ENCODE measurements at regions not wholly inside any gene's neighbourhood (a gene's known extent, or its start where the extent isn't known, plus 50 kb on each side); places are given as distances from the start of the nearest gene placed in this dataset.

DNA sequence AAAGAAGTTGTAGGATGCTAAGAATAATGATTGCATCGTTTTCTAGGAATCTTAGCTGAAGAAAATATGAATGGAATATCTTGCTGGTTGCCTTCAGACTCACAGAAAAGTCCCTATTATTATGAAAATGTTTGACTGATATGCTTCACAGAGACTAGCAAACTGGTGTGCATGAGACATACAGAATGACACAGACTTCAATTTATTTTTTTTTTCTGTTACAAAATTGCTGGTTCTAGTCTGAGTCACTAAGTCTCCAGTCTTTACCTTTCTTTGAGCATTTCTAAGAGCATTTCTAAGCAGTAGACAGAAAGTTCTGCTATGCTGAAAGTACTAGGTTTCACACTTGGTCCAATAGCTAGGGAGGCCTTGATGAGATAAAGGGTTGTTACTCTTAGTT, 377.6 kb upstream of the ATP2B1 start:
- H3K9me3 ChIP-seq (replicated peaks; ENCODE audit: low read length), result no peaks in the 10 kb centered on the region
- H3K9ac ChIP-seq (ENCODE audit: low read depth, low read length), result peak overlapping the region; percentile 58
- H3K27me3 ChIP-seq (ENCODE audit: control insufficient read depth, insufficient read depth, low read length), result no peaks in the 10 kb centered on the region
- H3K4me3 ChIP-seq (ENCODE audit: low read length), result peak overlapping the region; percentile 51
- H3K36me3 ChIP-seq (ENCODE audit: insufficient read depth, low read length), result no peaks in the 10 kb centered on the region
- peaks cover 37% of the 10 kb centered on the region for H3K4me1 ChIP-seq (ENCODE audit: control insufficient read depth, insufficient read depth, low read length)
- H3K4me2 ChIP-seq (ENCODE audit: low read length), result peak overlapping the region; percentile 70

DNA sequence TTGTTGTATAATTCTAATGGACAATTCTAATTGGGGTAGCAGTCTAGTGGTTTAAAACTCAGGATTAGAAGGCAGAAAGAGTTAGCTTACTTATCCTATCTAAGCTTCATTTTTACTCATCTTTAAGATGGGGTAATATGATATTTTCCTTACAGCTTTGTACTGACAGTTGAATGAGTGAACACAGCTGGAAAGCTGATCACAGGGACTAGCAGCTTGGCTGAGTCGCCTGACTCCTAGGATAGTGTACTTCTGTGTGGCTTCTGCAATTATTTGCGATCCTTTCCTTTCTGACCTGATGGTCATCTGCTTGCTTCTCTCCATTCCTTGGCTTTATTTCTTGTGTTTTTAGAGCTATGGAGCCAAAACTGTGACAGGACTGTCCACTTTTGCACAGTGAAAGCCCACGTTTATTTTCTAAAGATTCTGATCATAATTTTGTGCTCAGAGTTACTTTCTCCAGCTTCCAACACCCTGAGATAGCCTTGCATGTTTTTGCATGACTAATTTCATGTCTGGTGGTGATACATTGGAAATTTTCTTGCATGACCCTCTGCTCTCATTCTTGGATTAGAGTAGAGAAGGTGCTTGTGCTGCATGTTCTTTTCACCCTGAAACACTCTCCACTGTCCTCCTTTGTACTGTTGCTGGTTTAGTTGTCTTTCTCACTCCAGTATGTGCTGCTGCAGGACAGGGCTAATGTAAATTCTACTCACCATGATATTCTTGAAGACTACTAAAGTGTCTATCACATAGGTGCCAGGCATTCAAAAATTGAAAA, 377.0 kb upstream of the ATP2B1 start:
- Histone ChIP-seq H3K9me3 (replicated peaks; ENCODE audit: low read length) (no peaks in the 10 kb centered on the region), H3K4me3 (ENCODE audit: low read length) (peak overlapping the region; percentile 51), H3K4me1 (ENCODE audit: control insufficient read depth, insufficient read depth, low read length) (peaks cover 31% of the 10 kb centered on the region), H3K4me2 (ENCODE audit: low read length) (peak overlapping the region; percentile 70), H3K9ac (ENCODE audit: low read depth, low read length) (peak overlapping the region; percentile 58), H3K27me3 (ENCODE audit: control insufficient read depth, insufficient read depth, low read length) (no peaks in the 10 kb centered on the region), H3K36me3 (ENCODE audit: insufficient read depth, low read length) (no peaks in the 10 kb centered on the region)

DNA sequence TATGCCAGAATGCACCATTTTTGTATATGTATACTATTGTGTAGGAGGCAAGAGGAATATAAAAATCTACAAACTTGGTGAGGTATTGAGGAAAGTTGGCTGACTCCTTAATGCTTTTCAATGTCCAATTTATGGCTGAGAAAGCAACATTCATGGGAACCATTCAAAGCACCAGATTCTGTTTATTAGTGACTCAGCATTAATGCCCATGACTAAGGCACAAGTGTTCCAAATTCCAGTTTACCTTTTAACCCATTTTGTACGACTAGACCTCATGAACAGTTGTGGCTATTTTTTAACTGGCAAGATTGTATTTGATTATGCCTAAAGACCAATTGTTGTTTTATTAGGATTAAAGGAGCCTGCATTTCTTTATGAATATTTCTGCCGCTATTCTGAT, 375.4 kb upstream of the ATP2B1 start:
- no peaks in the 10 kb centered on the region for H3K36me3 ChIP-seq (ENCODE audit: insufficient read depth, low read length)
- no peak overlapping the region for H3K9ac ChIP-seq (ENCODE audit: low read depth, low read length)
- H3K4me2 ChIP-seq (ENCODE audit: low read length), result no peak overlapping the region
- no peak overlapping the region for H3K4me3 ChIP-seq (ENCODE audit: low read length)
- no peaks in the 10 kb centered on the region for H3K9me3 ChIP-seq (replicated peaks; ENCODE audit: low read length)
- H3K4me1 ChIP-seq (ENCODE audit: control insufficient read depth, insufficient read depth, low read length), result peaks cover 27% of the 10 kb centered on the region
- H3K27me3 ChIP-seq (ENCODE audit: control insufficient read depth, insufficient read depth, low read length), result no peaks in the 10 kb centered on the region

DNA sequence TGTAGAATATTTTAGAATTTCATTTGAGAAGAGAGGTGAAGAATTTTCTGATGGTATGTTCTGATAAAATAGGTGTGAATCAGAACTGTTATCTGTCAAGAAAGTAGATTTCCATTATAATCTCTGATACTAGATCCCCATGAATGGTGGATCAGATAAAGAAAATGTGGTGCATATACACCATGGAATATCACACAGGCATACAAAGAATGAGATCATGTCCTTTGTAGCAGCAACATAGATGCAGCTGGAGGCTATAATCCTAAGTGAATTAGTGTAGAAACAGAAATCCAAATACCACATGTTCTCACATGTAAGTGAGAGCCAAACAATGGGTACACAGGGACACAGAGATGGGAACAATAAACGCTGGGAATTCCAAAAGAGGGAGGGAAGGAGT, 372.0 kb upstream of the ATP2B1 start:
- Histone ChIP-seq H3K36me3 (ENCODE audit: insufficient read depth, low read length) (no peaks in the 10 kb centered on the region), H3K4me2 (ENCODE audit: low read length) (no peak overlapping the region), H3K27me3 (ENCODE audit: control insufficient read depth, insufficient read depth, low read length) (no peaks in the 10 kb centered on the region), H3K4me3 (ENCODE audit: low read length) (no peak overlapping the region), H3K9me3 (replicated peaks; ENCODE audit: low read length) (no peaks in the 10 kb centered on the region), H3K9ac (ENCODE audit: low read depth, low read length) (no peak overlapping the region), H3K4me1 (ENCODE audit: control insufficient read depth, insufficient read depth, low read length) (peaks cover 14% of the 10 kb centered on the region)

DNA sequence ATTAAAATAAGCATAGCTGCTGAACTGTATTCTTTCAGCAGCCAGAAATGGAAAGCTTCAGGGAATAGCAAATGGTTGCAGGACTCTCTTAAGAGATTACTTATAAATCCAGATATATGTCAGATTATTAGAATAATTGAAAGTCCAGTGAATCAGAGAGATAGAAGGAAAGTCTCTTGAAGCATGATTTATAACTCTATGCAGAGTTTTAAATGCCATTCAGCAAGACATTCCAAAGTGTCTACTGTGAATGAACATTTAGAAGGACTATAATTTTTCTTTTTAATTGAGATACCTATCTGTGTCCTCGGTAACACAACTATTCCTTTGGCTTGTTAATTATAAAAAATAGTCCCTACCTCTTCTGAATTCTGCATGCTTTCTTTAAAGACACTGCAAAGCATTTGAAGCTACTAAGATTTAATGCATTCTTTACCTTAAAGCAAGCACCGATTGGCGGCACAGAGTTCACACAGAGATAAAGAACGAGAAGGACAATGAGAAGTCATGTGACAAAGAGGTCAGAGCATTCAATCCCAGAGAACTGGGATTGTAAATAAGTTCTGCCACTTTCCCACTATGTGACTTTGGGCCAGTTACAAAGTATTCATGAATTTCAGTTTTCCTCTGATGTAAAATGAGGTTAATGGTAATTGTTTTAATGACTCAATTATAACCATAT, 371.0 kb upstream of the ATP2B1 start:
- Histone ChIP-seq H3K9me3 (replicated peaks; ENCODE audit: low read length) (no peaks in the 10 kb centered on the region), H3K4me2 (ENCODE audit: low read length) (no peak overlapping the region), H3K4me1 (ENCODE audit: control insufficient read depth, insufficient read depth, low read length) (peaks cover 7% of the 10 kb centered on the region), H3K36me3 (ENCODE audit: insufficient read depth, low read length) (no peaks in the 10 kb centered on the region), H3K9ac (ENCODE audit: low read depth, low read length) (no peak overlapping the region), H3K4me3 (ENCODE audit: low read length) (no peak overlapping the region), H3K27me3 (ENCODE audit: control insufficient read depth, insufficient read depth, low read length) (no peaks in the 10 kb centered on the region)

DNA sequence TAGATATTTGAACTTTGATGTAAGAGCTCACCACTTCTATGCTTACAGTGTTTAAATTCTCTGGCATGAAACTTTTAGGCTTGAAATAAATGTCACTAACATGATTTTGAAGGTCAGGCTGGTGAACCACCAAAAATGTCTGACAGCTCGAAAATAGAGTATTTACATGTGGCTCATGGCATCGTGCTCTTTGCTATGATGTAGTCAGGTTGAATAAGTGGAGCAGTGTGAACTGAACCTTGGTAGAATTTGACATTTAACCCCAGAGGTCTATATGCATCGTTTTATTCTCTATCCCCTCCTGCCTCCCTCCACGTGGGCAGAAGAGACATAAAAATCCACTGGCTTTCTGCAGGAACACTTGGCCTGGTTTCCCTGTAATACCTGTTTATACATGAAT, 369.7 kb upstream of the ATP2B1 start:
- H3K36me3 ChIP-seq (ENCODE audit: insufficient read depth, low read length), result no peaks in the 10 kb centered on the region

DNA sequence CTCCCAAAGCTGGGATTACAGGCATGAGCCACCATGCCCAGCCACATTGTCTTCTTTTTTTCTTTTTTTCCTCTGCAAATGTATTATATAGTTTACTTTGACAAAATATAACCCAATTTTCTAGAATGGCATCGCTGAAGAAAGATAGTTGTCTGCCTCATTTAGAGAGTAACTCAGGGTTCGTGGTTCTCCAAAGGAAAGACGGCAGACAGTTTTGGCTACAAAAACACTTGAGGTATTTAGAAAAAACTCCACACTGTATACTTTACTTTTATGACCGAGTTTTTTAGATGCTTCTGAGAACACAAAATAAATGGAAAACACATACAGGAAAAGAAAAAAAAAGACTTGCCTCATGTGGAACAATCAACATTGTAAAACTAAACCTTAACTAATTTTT, 369.1 kb upstream of the ATP2B1 start:
- H3K4me3 ChIP-seq (ENCODE audit: low read length), result no peak overlapping the region
- H3K4me1 ChIP-seq (ENCODE audit: control insufficient read depth, insufficient read depth, low read length), result no peaks in the 10 kb centered on the region
- H3K9me3 ChIP-seq (replicated peaks; ENCODE audit: low read length), result no peaks in the 10 kb centered on the region
- H3K27me3 ChIP-seq (ENCODE audit: control insufficient read depth, insufficient read depth, low read length), result no peaks in the 10 kb centered on the region
- no peaks in the 10 kb centered on the region for H3K36me3 ChIP-seq (ENCODE audit: insufficient read depth, low read length)
- H3K9ac ChIP-seq (ENCODE audit: low read depth, low read length), result no peak overlapping the region
- no peak overlapping the region for H3K4me2 ChIP-seq (ENCODE audit: low read length)

More for the DNA sequence above, 369.7 kb upstream of the ATP2B1 start:
- Histone ChIP-seq H3K4me2 (ENCODE audit: low read length) (no peak overlapping the region), H3K9me3 (replicated peaks; ENCODE audit: low read length) (no peaks in the 10 kb centered on the region), H3K9ac (ENCODE audit: low read depth, low read length) (no peak overlapping the region), H3K4me1 (ENCODE audit: control insufficient read depth, insufficient read depth, low read length) (no peaks in the 10 kb centered on the region), H3K4me3 (ENCODE audit: low read length) (no peak overlapping the region), H3K27me3 (ENCODE audit: control insufficient read depth, insufficient read depth, low read length) (no peaks in the 10 kb centered on the region)

DNA sequence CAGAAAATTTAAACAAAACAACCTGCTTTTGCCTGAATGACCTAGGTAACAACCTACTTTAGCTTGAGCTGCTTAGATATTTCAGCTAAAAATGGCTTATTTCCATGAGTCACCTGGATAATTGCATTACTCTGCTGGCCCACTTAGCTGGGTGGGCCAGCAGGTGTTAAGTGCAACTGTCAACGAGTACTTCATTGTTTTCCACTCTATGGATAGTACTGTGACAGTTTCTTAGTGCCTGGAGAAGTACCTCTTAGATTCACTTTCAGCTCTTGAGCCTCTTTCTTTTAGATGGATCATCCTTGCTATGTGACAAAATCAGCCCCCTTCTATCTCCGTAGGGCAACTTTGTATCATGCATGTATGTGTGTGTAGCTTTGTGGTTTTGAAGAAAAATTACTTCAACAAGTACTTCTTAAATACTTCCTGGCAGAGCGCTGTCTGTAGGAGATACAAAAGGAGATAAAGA, 368.2 kb upstream of the ATP2B1 start:
- Histone ChIP-seq H3K4me1 (ENCODE audit: control insufficient read depth, insufficient read depth, low read length) (no peaks in the 10 kb centered on the region), H3K4me2 (ENCODE audit: low read length) (no peak overlapping the region), H3K4me3 (ENCODE audit: low read length) (no peak overlapping the region), H3K9ac (ENCODE audit: low read depth, low read length) (no peak overlapping the region), H3K27me3 (ENCODE audit: control insufficient read depth, insufficient read depth, low read length) (no peaks in the 10 kb centered on the region), H3K36me3 (ENCODE audit: insufficient read depth, low read length) (no peaks in the 10 kb centered on the region), H3K9me3 (replicated peaks; ENCODE audit: low read length) (no peaks in the 10 kb centered on the region)

DNA sequence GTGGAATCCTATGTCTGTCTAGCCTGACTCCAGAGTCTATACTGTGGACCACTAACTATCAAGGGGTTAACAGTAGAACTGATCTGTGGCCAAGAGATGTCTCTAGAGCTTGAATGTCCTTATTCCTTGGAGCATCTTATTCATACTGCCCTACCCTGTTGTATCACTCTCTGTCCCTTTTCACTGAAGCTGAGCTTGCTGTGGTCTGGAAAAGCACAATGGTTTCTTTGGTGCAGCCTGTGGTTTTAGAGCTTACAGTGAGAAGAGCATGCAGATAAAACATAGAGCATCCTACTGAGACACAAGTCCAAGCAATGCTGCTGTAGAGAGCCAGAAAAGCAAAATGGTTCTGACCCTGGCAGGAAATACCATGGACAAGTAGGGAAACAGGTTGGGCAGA, 367.0 kb upstream of the ATP2B1 start:
- no peak overlapping the region for H3K9ac ChIP-seq (ENCODE audit: low read depth, low read length)
- no peaks in the 10 kb centered on the region for H3K36me3 ChIP-seq (ENCODE audit: insufficient read depth, low read length)
- H3K9me3 ChIP-seq (replicated peaks; ENCODE audit: low read length), result no peaks in the 10 kb centered on the region
- H3K27me3 ChIP-seq (ENCODE audit: control insufficient read depth, insufficient read depth, low read length), result no peaks in the 10 kb centered on the region
- no peaks in the 10 kb centered on the region for H3K4me1 ChIP-seq (ENCODE audit: control insufficient read depth, insufficient read depth, low read length)
- H3K4me3 ChIP-seq (ENCODE audit: low read length), result no peak overlapping the region
- no peak overlapping the region for H3K4me2 ChIP-seq (ENCODE audit: low read length)

DNA sequence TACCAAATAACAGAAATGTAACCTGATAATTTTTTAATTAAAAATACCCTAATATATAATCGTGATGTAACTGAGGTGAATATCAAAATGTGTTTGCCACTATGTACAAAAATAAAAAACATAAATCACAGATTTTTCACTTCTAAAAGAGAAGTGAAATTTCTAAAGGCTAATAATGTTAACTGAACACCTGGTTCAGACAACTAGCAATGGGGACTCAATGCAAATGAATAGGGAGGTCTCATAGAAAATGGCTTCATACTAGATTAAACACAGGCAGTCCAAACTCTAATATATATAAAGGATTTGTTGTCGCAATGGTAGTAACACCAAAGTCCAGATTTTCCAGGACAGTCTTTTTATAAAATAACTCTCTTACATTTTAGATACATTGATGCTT, 365.4 kb upstream of the ATP2B1 start:
- Histone ChIP-seq H3K4me3 (ENCODE audit: low read length) (no peak overlapping the region), H3K36me3 (ENCODE audit: insufficient read depth, low read length) (no peaks in the 10 kb centered on the region), H3K9me3 (replicated peaks; ENCODE audit: low read length) (no peaks in the 10 kb centered on the region), H3K4me2 (ENCODE audit: low read length) (no peak overlapping the region), H3K27me3 (ENCODE audit: control insufficient read depth, insufficient read depth, low read length) (no peaks in the 10 kb centered on the region), H3K4me1 (ENCODE audit: control insufficient read depth, insufficient read depth, low read length) (no peaks in the 10 kb centered on the region), H3K9ac (ENCODE audit: low read depth, low read length) (no peak overlapping the region)

DNA sequence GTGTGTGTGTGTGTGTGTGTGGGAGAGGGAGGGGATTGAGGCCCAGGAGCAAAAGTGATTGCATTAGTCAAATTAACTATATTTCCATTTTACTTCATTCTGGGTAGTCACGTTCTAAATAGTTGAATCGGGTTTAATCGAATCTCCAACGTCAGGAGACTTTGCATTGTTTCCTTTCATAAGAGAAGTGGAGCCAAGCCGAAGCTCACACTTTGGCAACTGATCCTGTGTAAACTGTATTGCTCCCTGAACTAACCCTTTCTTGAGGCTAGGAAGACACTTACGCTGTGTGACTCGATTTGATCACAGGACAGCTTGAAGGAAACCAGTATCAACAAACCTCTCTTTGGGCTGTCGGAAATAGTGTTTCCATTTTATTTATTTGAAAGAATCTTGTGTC, 363.4 kb upstream of the ATP2B1 start:
- no peaks in the 10 kb centered on the region for H3K4me1 ChIP-seq (ENCODE audit: control insufficient read depth, insufficient read depth, low read length)
- H3K27me3 ChIP-seq (ENCODE audit: control insufficient read depth, insufficient read depth, low read length), result no peaks in the 10 kb centered on the region

DNA sequence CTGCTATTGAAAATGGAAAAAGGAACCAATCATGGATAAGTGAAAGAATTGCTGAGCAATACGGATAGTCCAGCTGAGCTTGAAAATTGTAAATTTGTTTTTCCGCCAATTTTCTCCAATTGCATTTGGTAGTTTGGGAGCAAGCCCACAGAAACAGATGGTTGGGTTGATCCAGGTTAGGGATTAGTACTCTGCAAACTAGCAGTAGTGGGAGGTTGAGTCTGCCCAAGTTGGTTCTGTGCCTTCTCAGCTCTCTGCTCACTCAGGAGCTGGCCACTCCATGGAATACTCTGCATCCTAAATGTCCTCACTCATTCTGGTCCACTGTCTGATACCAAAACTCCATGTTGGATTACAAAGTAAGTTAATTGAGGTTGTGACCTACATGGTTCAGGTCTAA, 361.1 kb upstream of the ATP2B1 start:
- no peaks in the 10 kb centered on the region for H3K27me3 ChIP-seq (ENCODE audit: control insufficient read depth, insufficient read depth, low read length)
- H3K4me1 ChIP-seq (ENCODE audit: control insufficient read depth, insufficient read depth, low read length), result peaks cover 14% of the 10 kb centered on the region
- no peaks in the 10 kb centered on the region for H3K9me3 ChIP-seq (replicated peaks; ENCODE audit: low read length)
- no peak overlapping the region for H3K4me2 ChIP-seq (ENCODE audit: low read length)
- H3K4me3 ChIP-seq (ENCODE audit: low read length), result no peak overlapping the region
- no peak overlapping the region for H3K9ac ChIP-seq (ENCODE audit: low read depth, low read length)
- H3K36me3 ChIP-seq (ENCODE audit: insufficient read depth, low read length), result no peaks in the 10 kb centered on the region

More for the DNA sequence above, 363.4 kb upstream of the ATP2B1 start:
- H3K4me2 ChIP-seq (ENCODE audit: low read length), result no peak overlapping the region
- H3K9me3 ChIP-seq (replicated peaks; ENCODE audit: low read length), result no peaks in the 10 kb centered on the region
- H3K4me3 ChIP-seq (ENCODE audit: low read length), result no peak overlapping the region
- H3K9ac ChIP-seq (ENCODE audit: low read depth, low read length), result no peak overlapping the region
- H3K36me3 ChIP-seq (ENCODE audit: insufficient read depth, low read length), result no peaks in the 10 kb centered on the region
